HCT116 (cell line): ENCODE measurements at regions not wholly inside any gene's neighbourhood (a gene's known extent, or its start where the extent isn't known, plus 50 kb on each side); places are given as distances from the start of the nearest gene placed in this dataset.
"Not testable (repeated sequence)": the region's sequence is repeated elsewhere in the genome, so short reads cannot be mapped to it uniquely, and the experiment has no call there.

Source experiments
- CBX3 ChIP-seq: IDR thresholded peaks from 2 replicates; pipeline ENCODE4 v1.6.1; 2012; ENCODE audit warnings: low read depth
- ELF1 ChIP-seq: IDR thresholded peaks from 2 replicates; pipeline ENCODE4 v1.6.1; 2012; ENCODE audit warnings: low read depth, borderline replicate concordance
- EZH2 ChIP-seq: fragments of 200-600 bp; sonication (generic); IDR thresholded peaks from 2 replicates; pipeline ENCODE4 v1.6.1; 2017; ENCODE audit warnings: antibody characterized with exemption, mixed run types
- EZH2phosphoT487 ChIP-seq: fragments of 200-600 bp; IDR thresholded peaks from 2 replicates; pipeline ENCODE4 v1.6.1; 2018; ENCODE audit warnings: antibody characterized with exemption, borderline replicate concordance
- POLR2A ChIP-seq: IDR thresholded peaks from 2 replicates; pipeline ENCODE4 v1.7.0; 2011; ENCODE audit warnings: borderline replicate concordance; ENCODE audit not compliant: insufficient read depth, insufficient read length; ENCODE audit errors: extremely low read depth
- POLR2AphosphoS5 ChIP-seq: IDR thresholded peaks from 2 replicates; pipeline ENCODE4 v1.6.1; 2011; ENCODE audit warnings: mild to moderate bottlenecking, low read depth, low read length, moderate library complexity
- SIN3A ChIP-seq: IDR thresholded peaks from 2 replicates; pipeline ENCODE4 v1.6.1; 2012; ENCODE audit warnings: low read depth
- SRF ChIP-seq: IDR thresholded peaks from 2 replicates; pipeline ENCODE4 v1.6.1; 2012; ENCODE audit warnings: low read depth
- YY1 ChIP-seq: IDR thresholded peaks from 2 replicates; pipeline ENCODE4 v1.6.1; 2011; ENCODE audit warnings: low read length, low read depth, moderate library complexity, mild to moderate bottlenecking; ENCODE audit not compliant: insufficient replicate concordance; ENCODE audit errors: extremely low read depth
- ZFX ChIP-seq: fragments of 450-650 bp; IDR thresholded peaks from 2 replicates; pipeline ENCODE4 v1.6.1; 2017
- ZNF274 ChIP-seq: fragments of 200-500 bp; sonication (Bioruptor generic); IDR thresholded peaks from 2 replicates; pipeline ENCODE4 v1.6.1; 2014; ENCODE audit warnings: mild to moderate bottlenecking, low read depth, low read length, inconsistent platforms
- TF ChIP-seq, protein P1 (sequence below), 3 experiments: fragments of 200-600 bp in 1 of 3; sonication (generic) in 1 of 3; IDR thresholded peaks in 2 of 3; conservative IDR thresholded peaks in 1 of 3; 2 replicates each; pipeline ENCODE4 v1.5.1; 2012 to 2017; ENCODE audit warnings: low read depth in 2 of 3, low read length in 2 of 3, antibody characterized with exemption in 1 of 3, borderline replicate concordance in 1 of 3, control low read depth in 1 of 3, mild to moderate bottlenecking in 1 of 3, mixed read lengths in 1 of 3, mixed run types in 1 of 3, moderate library complexity in 1 of 3; ENCODE audit not compliant: insufficient read depth in 1 of 3
- TF ChIP-seq, protein P2 (sequence below): IDR thresholded peaks from 2 replicates; pipeline ENCODE4 v1.6.1; 2012
- TF ChIP-seq, protein P3 (sequence below): IDR thresholded peaks from 2 replicates; pipeline ENCODE4 v1.6.1; 2012; ENCODE audit warnings: low read depth

DNA sequence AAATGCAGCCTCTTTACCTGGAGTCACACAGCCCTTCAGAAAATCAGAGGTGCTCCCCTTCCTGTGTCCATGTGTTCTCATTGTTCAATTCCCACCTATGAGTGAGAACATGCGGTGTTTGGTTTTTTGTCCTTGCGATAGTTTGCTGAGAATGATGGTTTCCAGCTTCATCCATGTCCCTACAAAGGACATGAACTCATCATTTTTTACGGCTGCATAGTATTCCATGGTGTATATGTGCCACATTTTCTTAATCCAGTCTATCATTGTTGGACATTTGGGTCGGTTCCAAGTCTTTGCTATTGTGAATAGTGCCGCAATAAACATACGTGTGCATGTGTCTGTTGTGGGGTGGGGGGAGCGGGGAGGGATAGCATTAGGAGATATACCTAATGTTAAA lies 60.3 kb upstream of the CCL1 start:
- TF ChIP-seq, protein P1, sequence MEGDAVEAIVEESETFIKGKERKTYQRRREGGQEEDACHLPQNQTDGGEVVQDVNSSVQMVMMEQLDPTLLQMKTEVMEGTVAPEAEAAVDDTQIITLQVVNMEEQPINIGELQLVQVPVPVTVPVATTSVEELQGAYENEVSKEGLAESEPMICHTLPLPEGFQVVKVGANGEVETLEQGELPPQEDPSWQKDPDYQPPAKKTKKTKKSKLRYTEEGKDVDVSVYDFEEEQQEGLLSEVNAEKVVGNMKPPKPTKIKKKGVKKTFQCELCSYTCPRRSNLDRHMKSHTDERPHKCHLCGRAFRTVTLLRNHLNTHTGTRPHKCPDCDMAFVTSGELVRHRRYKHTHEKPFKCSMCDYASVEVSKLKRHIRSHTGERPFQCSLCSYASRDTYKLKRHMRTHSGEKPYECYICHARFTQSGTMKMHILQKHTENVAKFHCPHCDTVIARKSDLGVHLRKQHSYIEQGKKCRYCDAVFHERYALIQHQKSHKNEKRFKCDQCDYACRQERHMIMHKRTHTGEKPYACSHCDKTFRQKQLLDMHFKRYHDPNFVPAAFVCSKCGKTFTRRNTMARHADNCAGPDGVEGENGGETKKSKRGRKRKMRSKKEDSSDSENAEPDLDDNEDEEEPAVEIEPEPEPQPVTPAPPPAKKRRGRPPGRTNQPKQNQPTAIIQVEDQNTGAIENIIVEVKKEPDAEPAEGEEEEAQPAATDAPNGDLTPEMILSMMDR (IDR thresholded peaks at IDR 0.05 in 2 of 3, conservative IDR thresholded peaks at IDR 0.05 in 1 of 3; ENCODE audit: borderline replicate concordance in 1 of 3, insufficient read depth in 1 of 3, low read depth in 2 of 3, low read length in 2 of 3), result not testable (repeated sequence)
- not testable (repeated sequence) for TF ChIP-seq POLR2A, YY1, ELF1, EZH2, POLR2AphosphoS5, SIN3A, EZH2phosphoT487, SRF, ZFX, CBX3, ZNF274
- TF ChIP-seq, protein P2, sequence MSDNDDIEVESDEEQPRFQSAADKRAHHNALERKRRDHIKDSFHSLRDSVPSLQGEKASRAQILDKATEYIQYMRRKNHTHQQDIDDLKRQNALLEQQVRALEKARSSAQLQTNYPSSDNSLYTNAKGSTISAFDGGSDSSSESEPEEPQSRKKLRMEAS, result not testable (repeated sequence)
- TF ChIP-seq, protein P3, sequence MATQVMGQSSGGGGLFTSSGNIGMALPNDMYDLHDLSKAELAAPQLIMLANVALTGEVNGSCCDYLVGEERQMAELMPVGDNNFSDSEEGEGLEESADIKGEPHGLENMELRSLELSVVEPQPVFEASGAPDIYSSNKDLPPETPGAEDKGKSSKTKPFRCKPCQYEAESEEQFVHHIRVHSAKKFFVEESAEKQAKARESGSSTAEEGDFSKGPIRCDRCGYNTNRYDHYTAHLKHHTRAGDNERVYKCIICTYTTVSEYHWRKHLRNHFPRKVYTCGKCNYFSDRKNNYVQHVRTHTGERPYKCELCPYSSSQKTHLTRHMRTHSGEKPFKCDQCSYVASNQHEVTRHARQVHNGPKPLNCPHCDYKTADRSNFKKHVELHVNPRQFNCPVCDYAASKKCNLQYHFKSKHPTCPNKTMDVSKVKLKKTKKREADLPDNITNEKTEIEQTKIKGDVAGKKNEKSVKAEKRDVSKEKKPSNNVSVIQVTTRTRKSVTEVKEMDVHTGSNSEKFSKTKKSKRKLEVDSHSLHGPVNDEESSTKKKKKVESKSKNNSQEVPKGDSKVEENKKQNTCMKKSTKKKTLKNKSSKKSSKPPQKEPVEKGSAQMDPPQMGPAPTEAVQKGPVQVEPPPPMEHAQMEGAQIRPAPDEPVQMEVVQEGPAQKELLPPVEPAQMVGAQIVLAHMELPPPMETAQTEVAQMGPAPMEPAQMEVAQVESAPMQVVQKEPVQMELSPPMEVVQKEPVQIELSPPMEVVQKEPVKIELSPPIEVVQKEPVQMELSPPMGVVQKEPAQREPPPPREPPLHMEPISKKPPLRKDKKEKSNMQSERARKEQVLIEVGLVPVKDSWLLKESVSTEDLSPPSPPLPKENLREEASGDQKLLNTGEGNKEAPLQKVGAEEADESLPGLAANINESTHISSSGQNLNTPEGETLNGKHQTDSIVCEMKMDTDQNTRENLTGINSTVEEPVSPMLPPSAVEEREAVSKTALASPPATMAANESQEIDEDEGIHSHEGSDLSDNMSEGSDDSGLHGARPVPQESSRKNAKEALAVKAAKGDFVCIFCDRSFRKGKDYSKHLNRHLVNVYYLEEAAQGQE, result not testable (repeated sequence)
